Activated CD4-positive, alpha-beta T cell treated with anti-CD3 and anti-CD28 coated beads, Interleukin-2, Interleukin-4, amounts not matched to agents 100 ng/mL and 50 ng/mL, durations not matched to agents 16 hours and 8 hours (primary cell): ENCODE measurements at regions not wholly inside any gene's neighbourhood (a gene's known extent, or its start where the extent isn't known, plus 50 kb on each side); places are given as distances from the start of the nearest gene placed in this dataset.
"Not testable (repeated sequence)": the region's sequence is repeated elsewhere in the genome, so short reads cannot be mapped to it uniquely, and the experiment has no call there.

Experiments used
- DNase-seq: peaks from one replicate; pipeline ENCODE4 v3.0.0-alpha.2; 2020; ENCODE audit warnings: low spot score

- no peak for DNase-seq
Measured at GRCh38 chr7:153529651-153530165, 522.5 kb upstream of the DPP6 start.

GRCh38 chr7:153530441-153530840 is 521.8 kb upstream of the DPP6 start:
- no peak for DNase-seq

- DNase-seq: no peak
Measured at GRCh38 chr7:153532326-153532725, 519.9 kb upstream of the DPP6 start.

- no peak for DNase-seq
Measured at GRCh38 chr7:153537271-153537670, 514.9 kb upstream of the DPP6 start.

GRCh38 chr7:153541903-153542302 is 510.3 kb upstream of the DPP6 start:
- DNase-seq: no peak

GRCh38 chr7:153543232-153543631 is 509.0 kb upstream of the DPP6 start:
- no peak for DNase-seq

- no peak for DNase-seq
Measured at GRCh38 chr7:153550173-153550572, 502.0 kb upstream of the DPP6 start.

GRCh38 chr7:153564391-153564790 is 487.8 kb upstream of the DPP6 start:
- DNase-seq: no peak

GRCh38 chr7:153566324-153566723 is 485.9 kb upstream of the DPP6 start:
- no peak for DNase-seq

- DNase-seq: no peak
Measured at GRCh38 chr7:153567426-153567825, 484.8 kb upstream of the DPP6 start.

GRCh38 chr7:153569520-153569919 is 482.7 kb upstream of the DPP6 start:
- not testable (repeated sequence) for DNase-seq

- no peak for DNase-seq
Measured at GRCh38 chr7:153576096-153576495, 476.1 kb upstream of the DPP6 start.

- no peak for DNase-seq
Measured at GRCh38 chr7:153581419-153581818, 470.8 kb upstream of the DPP6 start.

- DNase-seq: no peak
Measured at GRCh38 chr7:153584132-153584531, 468.1 kb upstream of the DPP6 start.

- DNase-seq: no peak
Measured at GRCh38 chr7:153588586-153588985, 463.6 kb upstream of the DPP6 start.

- no peak for DNase-seq
Measured at GRCh38 chr7:153590136-153590535, 462.1 kb upstream of the DPP6 start.

- DNase-seq: no peak
Measured at GRCh38 chr7:153590571-153590970, 461.6 kb upstream of the DPP6 start.

- DNase-seq: no peak
Measured at GRCh38 chr7:153607354-153607753, 444.8 kb upstream of the DPP6 start.

GRCh38 chr7:153616711-153617325 is 435.4 kb upstream of the DPP6 start:
- DNase-seq: no peak

GRCh38 chr7:153627323-153627722 is 424.9 kb upstream of the DPP6 start:
- DNase-seq: no peak

GRCh38 chr7:153628406-153628805 is 423.8 kb upstream of the DPP6 start:
- no peak for DNase-seq

- DNase-seq: no peak
Measured at GRCh38 chr7:153628825-153629224, 423.4 kb upstream of the DPP6 start.

- DNase-seq: no peak
Measured at GRCh38 chr7:153638821-153639435, 413.3 kb upstream of the DPP6 start.

- DNase-seq: no peak
Measured at GRCh38 chr7:153640586-153640985, 411.6 kb upstream of the DPP6 start.
